HPDE6-E6E7 (cell line): ENCODE measurements at regions not wholly inside any gene's neighbourhood (a gene's known extent, or its start where the extent isn't known, plus 50 kb on each side); places are given as distances from the start of the nearest gene placed in this dataset.
A peak's percentile ranks its signal among the peaks of the same experiment; 100 is the strongest.

Experiments used
- DNase-seq: peaks from one replicate; pipeline ENCODE4 v3.0.0; 2011; ENCODE audit warnings: missing footprints; ENCODE audit errors: extremely low spot score

GRCh38 chr2:103942199-103942598, 911.7 kb upstream of the POU3F3 start:
- no peak for DNase-seq

DNA sequence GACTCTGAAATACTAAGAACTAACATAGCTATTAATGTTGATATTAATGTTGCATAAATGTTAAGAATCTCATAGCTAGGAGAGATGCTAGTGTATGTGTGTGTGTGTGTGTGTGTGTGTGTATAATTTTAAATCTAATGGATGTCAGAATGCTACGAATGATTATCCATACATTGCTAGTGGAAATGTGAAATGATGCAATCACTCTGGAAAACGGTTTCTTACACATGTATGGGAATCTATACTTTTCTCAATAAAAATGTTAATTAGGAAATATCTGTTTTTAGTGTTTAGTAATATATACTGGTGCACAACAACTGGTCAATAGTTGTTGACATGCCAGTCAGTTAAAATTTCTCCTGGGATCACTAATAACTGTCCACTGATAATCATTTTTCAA, 908.8 kb upstream of the POU3F3 start:
- DNase-seq: no peak

- peak; percentile 14 for DNase-seq
Measured at GRCh38 chr2:103959174-103960128, 894.5 kb upstream of the POU3F3 start.

GRCh38 chr2:103960129-103960513, 893.8 kb upstream of the POU3F3 start:
- no peak for DNase-seq

GRCh38 chr2:103960951-103961350, 893.0 kb upstream of the POU3F3 start:
- DNase-seq: no peak

- DNase-seq: no peak
Measured at GRCh38 chr2:103961862-103962261, 892.1 kb upstream of the POU3F3 start.

- DNase-seq: no peak
Measured at GRCh38 chr2:103962670-103963069, 891.2 kb upstream of the POU3F3 start.

DNA sequence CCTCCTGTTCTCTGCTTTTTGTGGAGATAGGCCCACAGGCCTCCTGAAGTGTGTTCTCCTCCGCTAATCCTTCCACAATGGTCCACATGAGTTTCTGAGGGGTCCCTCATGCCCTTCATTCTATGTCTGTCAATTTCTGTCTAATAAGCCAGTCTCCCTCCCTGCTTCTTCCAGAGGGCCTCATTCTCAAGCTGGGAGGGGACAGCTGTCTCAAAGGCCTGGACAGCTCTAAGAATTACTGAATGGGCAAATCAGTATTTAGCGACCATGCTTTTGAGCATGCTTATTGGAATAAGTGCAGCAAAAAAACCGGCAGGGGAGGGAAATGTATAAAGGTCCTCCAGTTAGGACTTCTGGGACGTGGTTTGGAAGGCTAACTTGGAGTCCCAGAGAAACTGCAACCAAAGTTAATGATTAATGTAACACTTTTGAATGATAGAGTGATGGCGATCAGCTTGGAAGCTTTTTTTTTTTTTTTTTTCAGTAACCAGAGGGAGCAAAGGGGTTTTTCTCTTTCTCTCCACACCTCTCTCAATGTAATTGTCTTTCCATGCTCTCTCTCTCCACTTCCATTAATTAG, 890.7 kb upstream of the POU3F3 start:
- no peak for DNase-seq

DNA sequence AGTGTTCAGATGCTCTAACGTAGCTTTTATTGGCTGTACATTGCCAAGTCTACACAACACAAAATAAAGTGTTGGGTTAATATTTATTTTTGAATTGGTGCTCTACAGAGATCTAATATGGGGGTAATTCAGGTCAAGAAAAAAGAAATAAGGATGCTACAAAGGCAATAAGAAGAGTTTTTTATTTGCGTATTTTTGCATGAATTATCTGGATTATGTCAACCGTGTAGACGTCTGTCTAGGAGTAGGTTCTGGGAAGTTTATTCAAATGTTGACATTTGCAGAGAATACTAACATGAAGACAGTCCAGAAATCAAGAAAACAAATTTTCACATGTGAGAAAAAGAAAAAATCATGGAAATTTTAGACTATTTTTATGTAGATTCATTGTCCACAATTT, 876.7 kb upstream of the POU3F3 start:
- no peak for DNase-seq

- no peak for DNase-seq
Measured at GRCh38 chr2:103977668-103978067, 876.2 kb upstream of the POU3F3 start.

- no peak for DNase-seq
Measured at GRCh38 chr2:103980401-103980800, 873.5 kb upstream of the POU3F3 start.

GRCh38 chr2:103982691-103983090, 871.2 kb upstream of the POU3F3 start:
- DNase-seq: no peak

DNA sequence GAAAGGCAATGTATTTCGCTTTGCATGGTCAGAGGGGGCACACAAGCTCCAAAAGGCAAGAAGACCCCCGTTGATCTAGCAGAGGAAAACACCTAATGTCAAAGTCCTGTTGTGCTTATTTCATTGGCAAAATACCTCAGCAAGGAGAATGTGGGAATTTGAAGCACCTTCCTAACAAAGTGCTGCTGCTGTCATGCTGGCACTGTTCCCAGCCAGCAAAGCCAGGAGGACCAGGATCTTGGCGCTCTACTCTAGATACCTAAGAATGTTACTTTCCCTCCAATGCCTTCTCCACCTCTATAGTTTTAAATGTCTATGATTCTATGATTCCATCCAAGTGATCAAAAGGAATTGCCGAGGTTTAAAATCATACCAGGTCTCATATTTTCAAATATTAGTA, 867.9 kb upstream of the POU3F3 start:
- DNase-seq: no peak

- no peak for DNase-seq
Measured at GRCh38 chr2:103991591-103991990, 862.3 kb upstream of the POU3F3 start.

GRCh38 chr2:104004821-104005220, 849.1 kb upstream of the POU3F3 start:
- DNase-seq: no peak

DNA sequence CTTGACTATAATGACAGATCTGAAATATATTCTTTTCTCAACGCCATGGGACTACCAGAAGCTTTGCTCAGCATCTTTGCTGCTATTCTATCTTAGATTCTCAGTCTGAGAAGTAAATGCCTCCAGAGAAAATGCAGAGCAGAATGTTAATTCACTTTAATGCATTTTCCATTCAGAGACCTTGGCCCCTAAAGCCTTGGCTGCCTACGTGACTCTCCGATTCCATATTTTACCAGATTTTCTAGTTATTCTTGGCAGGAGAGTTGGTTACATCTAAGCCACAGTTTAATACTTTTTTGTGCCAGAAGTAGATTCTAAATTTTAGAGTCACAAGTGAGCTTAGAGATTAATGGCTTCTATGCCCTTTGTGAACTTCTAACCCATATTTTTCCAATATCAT, 837.1 kb upstream of the POU3F3 start:
- DNase-seq: no peak

- DNase-seq: no peak
Measured at GRCh38 chr2:104023306-104023705, 830.6 kb upstream of the POU3F3 start.

DNA sequence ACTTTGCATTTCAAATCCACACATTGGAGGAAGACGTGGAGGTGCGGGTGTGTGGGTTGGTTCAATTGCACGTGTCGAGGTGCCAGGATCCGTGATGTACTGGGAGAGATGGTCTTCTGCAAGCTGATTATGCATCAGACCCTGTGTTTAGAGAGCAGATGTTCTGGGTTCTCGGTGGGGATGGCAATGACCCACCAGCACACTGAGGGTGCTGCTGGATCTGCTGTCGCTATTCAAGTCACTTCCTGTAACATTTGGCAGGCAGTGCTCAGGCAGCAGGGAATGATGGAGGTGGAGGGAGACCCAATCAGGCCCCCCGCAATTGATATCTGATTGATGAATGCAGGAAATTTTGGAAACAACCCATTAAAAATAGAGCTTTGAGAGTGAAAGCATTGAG, 830.1 kb upstream of the POU3F3 start:
- no peak for DNase-seq

DNA sequence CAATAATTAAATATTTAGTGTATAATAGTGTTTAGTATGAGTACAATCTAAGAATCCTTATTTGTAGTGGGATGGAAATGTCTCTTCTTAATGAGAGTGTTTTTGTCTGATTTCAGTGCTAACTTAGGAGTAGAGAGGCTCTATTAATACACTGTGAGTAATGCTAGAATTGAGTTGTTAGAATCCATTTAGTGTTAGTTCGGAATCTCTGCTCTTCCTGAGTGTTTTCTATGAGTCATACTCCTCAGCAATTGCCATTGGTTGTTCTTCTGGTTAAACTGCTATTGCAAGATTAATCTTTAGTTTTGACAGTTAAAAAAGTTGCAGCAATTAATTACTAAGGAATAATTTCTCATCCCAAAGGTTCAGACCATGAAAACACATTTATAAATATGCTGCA, 828.6 kb upstream of the POU3F3 start:
- DNase-seq: no peak

DNA sequence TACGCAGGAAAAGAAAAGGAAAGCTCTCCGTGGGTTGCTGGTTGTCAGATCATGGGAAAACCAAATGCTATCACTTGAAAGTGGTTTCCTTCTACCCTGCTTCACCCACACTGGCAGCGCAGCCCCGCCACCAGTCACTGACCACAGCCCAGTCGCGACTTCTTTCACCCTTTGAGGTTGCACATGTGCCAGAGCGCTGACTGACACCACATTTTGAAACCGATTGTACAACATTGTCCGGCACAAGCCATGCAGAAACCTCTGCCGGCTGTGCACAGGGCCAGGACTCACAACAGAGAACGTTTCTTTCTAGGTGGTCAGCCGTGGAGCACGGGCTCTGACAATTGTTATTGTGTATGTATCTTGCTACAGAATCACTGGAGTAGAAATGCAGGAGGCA, 827.2 kb upstream of the POU3F3 start:
- DNase-seq: no peak

DNA sequence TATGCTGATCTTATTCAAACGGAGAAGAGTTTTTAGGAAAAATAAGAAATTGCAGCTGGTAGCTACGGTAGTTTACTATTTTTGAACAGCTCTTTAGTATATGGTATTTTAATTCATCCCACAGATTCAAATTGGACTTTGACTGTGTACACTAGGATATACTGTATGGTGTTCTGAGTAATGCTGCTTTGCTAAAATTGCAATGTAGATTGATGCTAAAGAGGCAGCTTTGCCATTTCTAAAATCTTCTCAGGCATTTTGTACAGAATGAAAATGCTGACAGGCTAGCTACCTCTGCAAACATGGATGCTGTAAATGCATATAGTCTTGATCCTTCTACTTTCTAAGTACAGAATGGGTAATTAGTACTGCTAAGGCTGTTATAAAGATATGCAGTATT, 826.6 kb upstream of the POU3F3 start:
- no peak for DNase-seq

DNA sequence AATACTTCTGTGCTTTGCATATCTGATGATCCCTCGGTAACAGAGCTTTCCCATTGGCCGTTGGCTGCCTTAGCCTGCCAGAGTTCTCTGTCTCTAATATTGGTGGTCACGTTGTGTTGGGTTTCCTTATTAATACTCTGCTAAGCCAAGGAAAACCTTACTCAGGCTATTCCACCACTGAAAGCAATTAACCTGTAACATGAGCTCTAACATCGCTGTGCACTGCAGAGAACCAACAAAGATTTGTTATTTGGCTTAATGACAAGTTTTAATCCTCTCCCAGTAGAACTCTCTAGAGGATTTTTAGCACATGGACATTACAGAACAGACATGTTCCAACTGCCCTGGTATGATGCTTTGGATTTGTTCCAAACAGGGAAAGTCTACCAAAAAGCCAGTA, 825.9 kb upstream of the POU3F3 start:
- no peak for DNase-seq

DNA sequence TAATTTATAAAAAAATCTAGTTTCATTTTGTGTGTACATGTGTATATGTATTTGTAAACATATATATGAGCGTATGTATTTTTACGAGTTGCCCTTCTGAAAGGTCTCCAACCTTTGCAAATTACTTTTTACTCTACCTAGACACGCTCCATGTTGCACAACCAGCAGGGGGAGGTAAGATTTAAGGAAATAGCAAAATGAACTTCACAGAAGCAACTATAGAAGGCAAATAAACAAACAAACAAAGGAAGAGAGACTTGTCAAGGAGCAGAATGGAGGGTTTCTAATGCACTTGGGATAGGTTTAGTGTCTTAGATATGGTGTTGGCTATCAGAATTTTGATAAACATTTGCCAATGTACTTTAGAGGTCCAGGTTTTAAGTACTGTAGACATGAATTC, 820.5 kb upstream of the POU3F3 start:
- DNase-seq: no peak
